IMR-90 (cell line): ENCODE measurements at regions not wholly inside any gene's neighbourhood (a gene's known extent, or its start where the extent isn't known, plus 50 kb on each side); places are given as distances from the start of the nearest gene placed in this dataset.

Experiments used
- BHLHE40 ChIP-seq: fragments of 150-350 bp; IDR thresholded peaks from 2 replicates; pipeline ENCODE4 v1.6.1; 2016; ENCODE audit warnings: mild to moderate bottlenecking, low read depth, low read length
- CEBPB ChIP-seq: IDR thresholded peaks from 2 replicates; pipeline ENCODE4 v1.6.1; 2012; ENCODE audit warnings: low read depth, low read length, improper control_type of control experiment
- CTCF ChIP-seq: conservative IDR thresholded peaks from 2 replicates; pipeline ENCODE4 v1.5.1; 2012; ENCODE audit warnings: mild to moderate bottlenecking, low read depth, low read length, improper control_type of control experiment
- MAFK ChIP-seq: IDR thresholded peaks from 2 replicates; pipeline ENCODE4 v1.6.1; 2012; ENCODE audit warnings: low read depth, low read length, improper control_type of control experiment
- POLR2A ChIP-seq: IDR thresholded peaks from 2 replicates; pipeline ENCODE4 v1.6.1; 2012; ENCODE audit warnings: mild to moderate bottlenecking, low read depth, low read length
- RAD21 ChIP-seq: IDR thresholded peaks from 2 replicates; pipeline ENCODE4 v1.6.1; 2012; ENCODE audit warnings: low read length, improper control_type of control experiment
- RFX5 ChIP-seq: IDR thresholded peaks from 2 replicates; pipeline ENCODE4 v1.8.0; 2012; ENCODE audit warnings: low read depth, mild to moderate bottlenecking, low read length, moderate library complexity
- SMC3 ChIP-seq: fragments of 150-350 bp; IDR thresholded peaks from 2 replicates; pipeline ENCODE4 v1.6.1; 2016; ENCODE audit warnings: low read depth, mild to moderate bottlenecking, antibody characterized with exemption, low read length, moderate library complexity
- TF ChIP-seq, protein P1 (sequence below): fragments of 150-350 bp; IDR thresholded peaks from 2 replicates; pipeline ENCODE4 v1.6.1; 2016; ENCODE audit warnings: low read depth, mild to moderate bottlenecking, low read length, moderate library complexity, borderline replicate concordance

- TF ChIP-seq CEBPB (no peak), POLR2A (no peak), RFX5 (no peak), MAFK (no peak), SMC3 (no peak), CTCF (no peak), RAD21 (no peak), BHLHE40 (no peak)
- TF ChIP-seq, protein P1, sequence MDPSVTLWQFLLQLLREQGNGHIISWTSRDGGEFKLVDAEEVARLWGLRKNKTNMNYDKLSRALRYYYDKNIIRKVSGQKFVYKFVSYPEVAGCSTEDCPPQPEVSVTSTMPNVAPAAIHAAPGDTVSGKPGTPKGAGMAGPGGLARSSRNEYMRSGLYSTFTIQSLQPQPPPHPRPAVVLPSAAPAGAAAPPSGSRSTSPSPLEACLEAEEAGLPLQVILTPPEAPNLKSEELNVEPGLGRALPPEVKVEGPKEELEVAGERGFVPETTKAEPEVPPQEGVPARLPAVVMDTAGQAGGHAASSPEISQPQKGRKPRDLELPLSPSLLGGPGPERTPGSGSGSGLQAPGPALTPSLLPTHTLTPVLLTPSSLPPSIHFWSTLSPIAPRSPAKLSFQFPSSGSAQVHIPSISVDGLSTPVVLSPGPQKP = no peak
Observed at GRCh38 chr3:105137911-105138310, 228.8 kb upstream of the ALCAM start.
